Parathyroid adenoma (tissue), 2 donors: ENCODE measurements at regions not wholly inside any gene's neighbourhood (a gene's known extent, or its start where the extent isn't known, plus 50 kb on each side); places are given as distances from the start of the nearest gene placed in this dataset.

Experiments
- H2AFZ ChIP-seq: fragments of 300-600 bp; sonication (generic); one replicate; pipeline ENCODE4 v1.7.0; 2017; ENCODE audit warnings: antibody characterized with exemption, mild to moderate bottlenecking
- H3K27ac ChIP-seq: fragments of 300-600 bp; sonication (generic); one replicate; pipeline ENCODE4 v1.7.0; 2017
- H3K27me3 ChIP-seq: fragments of 300-600 bp; sonication (generic); one replicate; pipeline ENCODE4 v1.7.0; 2017; ENCODE audit warnings: low read length; ENCODE audit not compliant: control insufficient read depth, insufficient read depth
- H3K36me3 ChIP-seq: fragments of 300-600 bp; sonication (generic); one replicate; pipeline ENCODE4 v1.7.0; 2017; ENCODE audit warnings: low read length; ENCODE audit not compliant: control insufficient read depth, insufficient read depth
- H3K4me1 ChIP-seq: fragments of 300-600 bp; sonication (generic); one replicate; pipeline ENCODE4 v1.7.0; 2017; ENCODE audit warnings: control low read depth
- H3K4me2 ChIP-seq: fragments of 300-600 bp; sonication (generic); one replicate; pipeline ENCODE4 v1.7.0; 2017; ENCODE audit warnings: low read length
- H3K4me3 ChIP-seq: fragments of 300-600 bp; sonication (generic); one replicate; pipeline ENCODE4 v1.7.0; 2017; ENCODE audit warnings: low read depth, low read length
- H3K79me2 ChIP-seq: fragments of 300-600 bp; sonication (generic); one replicate; pipeline ENCODE4 v1.7.0; 2017; ENCODE audit warnings: control low read depth
- H3K9ac ChIP-seq: fragments of 300-600 bp; sonication (generic); one replicate; pipeline ENCODE4 v1.7.0; 2017; ENCODE audit warnings: mild to moderate bottlenecking
- H3K9me3 ChIP-seq: fragments of 300-600 bp; sonication (generic); one replicate; pipeline ENCODE4 v1.7.0; 2017; ENCODE audit warnings: low read length; ENCODE audit not compliant: control insufficient read depth
- CTCF ChIP-seq: fragments of 300-600 bp; sonication (generic); IDR thresholded peaks from one replicate; pipeline ENCODE4 v1.7.0; 2017; ENCODE audit warnings: antibody characterized with exemption, mild to moderate bottlenecking
- donor health status: primary hyperparathyroidism.

DNA sequence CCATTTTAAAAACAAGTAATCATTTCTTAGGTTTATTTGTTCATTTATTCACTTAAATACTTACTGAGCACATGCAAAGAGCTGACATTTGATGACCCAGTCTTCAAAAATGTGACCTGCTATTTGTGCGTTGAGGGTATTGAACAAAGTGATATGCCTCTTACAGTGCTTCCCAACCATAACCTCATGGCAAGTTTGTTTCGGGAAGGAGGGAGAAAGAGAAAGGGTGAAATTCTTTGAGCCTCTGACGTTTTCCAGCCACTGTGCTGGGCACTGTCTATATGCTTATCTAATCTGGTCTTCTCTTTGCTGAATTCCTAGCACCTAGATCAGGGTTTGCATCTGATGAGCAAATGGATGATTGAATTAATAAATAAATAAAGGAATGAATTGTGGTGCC, 479.1 kb downstream of the HAPSTR1 start:
- Histone ChIP-seq H2AFZ (no peak overlapping the region), H3K27me3 (no peaks in the 10 kb centered on the region), H3K36me3 (no peaks in the 10 kb centered on the region), H3K9ac (no peak overlapping the region), H3K4me3 (no peak overlapping the region), H3K79me2 (no peaks in the 10 kb centered on the region), H3K4me1 (no peaks in the 10 kb centered on the region), H3K4me2 (no peak overlapping the region), H3K27ac (no peak overlapping the region), H3K9me3 (no peaks in the 10 kb centered on the region)
- TF ChIP-seq CTCF, result no peak

DNA sequence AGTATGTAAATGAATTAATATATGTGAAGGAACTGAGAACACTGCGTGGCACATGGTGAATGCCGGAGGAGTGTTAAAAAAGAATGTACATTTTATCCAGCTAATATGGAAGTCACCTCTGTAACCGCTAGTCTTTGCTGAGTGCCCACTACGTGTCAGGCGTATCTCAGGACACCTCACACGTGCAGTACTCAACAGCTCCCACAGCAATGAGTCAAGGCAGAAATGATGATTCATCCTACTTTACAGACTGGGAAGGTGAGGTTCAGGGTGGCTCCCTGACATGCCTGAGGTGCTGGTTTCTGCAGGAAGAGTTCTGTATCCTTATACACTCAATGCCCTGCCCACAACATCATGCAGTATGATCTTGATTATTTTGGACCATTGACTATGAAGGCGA, 487.0 kb downstream of the HAPSTR1 start:
- Histone ChIP-seq H3K9ac (no peak overlapping the region), H3K27ac (no peak overlapping the region), H3K79me2 (no peaks in the 10 kb centered on the region), H3K9me3 (no peaks in the 10 kb centered on the region), H3K4me3 (no peak overlapping the region), H3K36me3 (no peaks in the 10 kb centered on the region), H3K27me3 (no peaks in the 10 kb centered on the region), H2AFZ (no peak overlapping the region), H3K4me2 (no peak overlapping the region), H3K4me1 (no peaks in the 10 kb centered on the region)
- no peak for TF ChIP-seq CTCF

DNA sequence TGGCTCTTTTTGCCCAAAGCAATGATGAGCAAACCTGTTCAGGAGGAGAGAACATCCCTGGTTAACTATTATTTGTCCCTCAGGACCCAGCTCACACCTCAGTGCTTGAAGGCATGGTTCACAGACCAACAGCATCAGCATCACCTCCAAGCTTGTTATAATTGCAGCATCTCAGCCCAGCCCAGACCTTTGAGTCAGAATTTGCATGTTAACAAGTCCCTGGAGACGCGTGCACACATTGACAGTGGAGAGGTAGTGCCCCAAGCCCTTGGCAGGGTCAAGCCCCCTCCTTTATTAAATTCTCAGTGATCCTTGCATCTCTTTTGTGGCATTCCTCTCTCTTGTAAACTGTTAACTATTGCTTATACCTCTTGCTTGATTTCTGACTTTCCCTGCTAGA, 488.6 kb downstream of the HAPSTR1 start:
- Histone ChIP-seq H3K4me3 (no peak overlapping the region), H3K79me2 (no peaks in the 10 kb centered on the region), H3K36me3 (no peaks in the 10 kb centered on the region), H3K4me2 (no peak overlapping the region), H3K27ac (no peak overlapping the region), H3K9ac (no peak overlapping the region), H3K4me1 (no peaks in the 10 kb centered on the region), H3K9me3 (no peaks in the 10 kb centered on the region), H2AFZ (no peak overlapping the region), H3K27me3 (no peaks in the 10 kb centered on the region)
- TF ChIP-seq CTCF, result no peak

DNA sequence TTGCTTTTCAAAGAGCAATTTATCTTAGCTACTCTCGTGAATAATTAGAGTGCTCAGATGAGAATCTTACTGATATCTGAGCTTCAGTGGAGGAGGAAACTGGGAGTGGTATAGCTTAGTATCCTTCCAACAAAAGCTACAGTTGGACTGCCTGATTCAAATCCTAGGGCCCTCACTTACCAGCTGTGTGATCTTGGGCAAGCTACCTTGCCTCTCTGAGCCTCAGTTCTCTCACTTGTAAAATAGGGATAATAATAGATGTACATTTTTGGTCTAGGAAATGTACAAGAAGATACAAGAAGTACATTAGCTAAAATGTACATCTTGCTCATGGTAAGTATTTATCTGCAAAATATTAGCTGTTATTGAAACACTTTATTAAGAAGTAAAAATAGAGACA, 502.0 kb downstream of the HAPSTR1 start:
- TF ChIP-seq CTCF, result no peak
- no peaks in the 10 kb centered on the region for H3K36me3 ChIP-seq

GRCh38 chr16:9594047-9594446, 502.6 kb downstream of the HAPSTR1 start:
- no peak overlapping the region for H2AFZ ChIP-seq
- no peak for TF ChIP-seq CTCF
- no peaks in the 10 kb centered on the region for H3K27me3 ChIP-seq
- H3K9me3 ChIP-seq, result no peaks in the 10 kb centered on the region
- no peak overlapping the region for H3K9ac ChIP-seq
- no peak overlapping the region for H3K27ac ChIP-seq
- no peaks in the 10 kb centered on the region for H3K36me3 ChIP-seq
- H3K4me1 ChIP-seq, result no peaks in the 10 kb centered on the region
- no peak overlapping the region for H3K4me3 ChIP-seq
- no peak overlapping the region for H3K4me2 ChIP-seq
- no peaks in the 10 kb centered on the region for H3K79me2 ChIP-seq

More for the DNA sequence above, 502.0 kb downstream of the HAPSTR1 start:
- Histone ChIP-seq H2AFZ (no peak overlapping the region), H3K27me3 (no peaks in the 10 kb centered on the region), H3K9me3 (no peaks in the 10 kb centered on the region), H3K4me2 (no peak overlapping the region), H3K4me1 (no peaks in the 10 kb centered on the region), H3K79me2 (no peaks in the 10 kb centered on the region), H3K27ac (no peak overlapping the region), H3K4me3 (no peak overlapping the region), H3K9ac (no peak overlapping the region)
